Endodermal cell (in vitro differentiated cells): ENCODE measurements at regions not wholly inside any gene's neighbourhood (a gene's known extent, or its start where the extent isn't known, plus 50 kb on each side); places are given as distances from the start of the nearest gene placed in this dataset.

Source experiments
- DNase-seq: peaks from one replicate; pipeline ENCODE4 v3.0.0-alpha.2; 2017
- H3K27ac ChIP-seq: 2 replicates; pipeline ENCODE4 v1.5.1; 2013; ENCODE audit warnings: mild to moderate bottlenecking, low read depth, low read length, moderate library complexity
- H3K27me3 ChIP-seq: 2 replicates; pipeline ENCODE4 v1.6.1; 2013; ENCODE audit warnings: mild to moderate bottlenecking, low read length, moderate library complexity; ENCODE audit not compliant: insufficient read depth, control insufficient read depth, poor library complexity, severe bottlenecking
- H3K36me3 ChIP-seq: 2 replicates; pipeline ENCODE4 v1.7.0; 2013; ENCODE audit warnings: mild to moderate bottlenecking, low read length, moderate library complexity; ENCODE audit not compliant: control insufficient read depth, insufficient read depth
- H3K4me1 ChIP-seq: one replicate; pipeline ENCODE4 v1.7.0; 2013; ENCODE audit warnings: low read length; ENCODE audit not compliant: control insufficient read depth, insufficient read depth
- H3K4me3 ChIP-seq: 2 replicates; pipeline ENCODE4 v1.5.1; 2013; ENCODE audit warnings: mild to moderate bottlenecking, low read length, moderate library complexity
- H3K9ac ChIP-seq: 2 replicates; pipeline ENCODE4 v1.6.1; 2013; ENCODE audit warnings: mild to moderate bottlenecking, low read length, moderate library complexity; ENCODE audit not compliant: poor library complexity, severe bottlenecking; ENCODE audit errors: extremely low read depth
- H3K9me3 ChIP-seq: 2 replicates; pipeline ENCODE4 v1.6.1; 2013; ENCODE audit warnings: mild to moderate bottlenecking, low read length, moderate library complexity; ENCODE audit not compliant: control insufficient read depth
- H3K27ac Mint-ChIP-seq: 2 replicates; pipeline ENCODE4 v1.8.0; 2020; ENCODE audit warnings: mixed read lengths
- H3K27me3 Mint-ChIP-seq: 2 replicates; pipeline ENCODE4 v1.8.0; 2021; ENCODE audit warnings: mild to moderate bottlenecking, mixed read lengths; ENCODE audit not compliant: insufficient read depth
- H3K36me3 Mint-ChIP-seq: 2 replicates; pipeline ENCODE4 v1.8.0; 2020; ENCODE audit warnings: low read depth, mixed read lengths
- H3K4me1 Mint-ChIP-seq: 2 replicates; pipeline ENCODE4 v1.8.0; 2020; ENCODE audit warnings: mixed read lengths
- H3K4me3 Mint-ChIP-seq: 2 replicates; pipeline ENCODE4 v1.8.0; 2020; ENCODE audit warnings: mild to moderate bottlenecking, moderate library complexity, mixed read lengths
- H3K9me3 Mint-ChIP-seq: 2 replicates; pipeline ENCODE4 v1.8.0; 2020; ENCODE audit warnings: mild to moderate bottlenecking, mixed read lengths
- WGBS, 2 experiments: methylation state at CpG; one replicate each; pipeline versions ENCODE4 v1.1.5 to v1.1.7; 2013; ENCODE audit warnings: missing lambda C conversion rate in 2 of 2, mixed read lengths in 1 of 2; ENCODE audit not compliant: insufficient coverage in 1 of 2, insufficient read length in 1 of 2; 5-methylcytosine and 5-hydroxymethylcytosine counted together
- TF ChIP-seq, protein P1 (sequence below): fragments of 200-600 bp; sonication (generic); conservative IDR thresholded peaks from 2 replicates; pipeline ENCODE4 v1.5.0; 2021; ENCODE audit warnings: antibody characterized with exemption, mild to moderate bottlenecking

GRCh38 chr6:77034161-77034560, 429.1 kb downstream of the HTR1B start:
- Mint-ChIP-seq H3K27ac (no peak overlapping the region), H3K36me3 (peaks cover 13% of the 10 kb centered on the region), H3K4me3 (no peak overlapping the region), H3K9me3 (peaks cover 17% of the 10 kb centered on the region), H3K27me3 (no peaks in the 10 kb centered on the region), H3K4me1 (peaks cover 7% of the 10 kb centered on the region)
- no peaks in the 10 kb centered on the region for H3K9me3 ChIP-seq
- H3K27me3 ChIP-seq = no peaks in the 10 kb centered on the region
- no peak overlapping the region for H3K9ac ChIP-seq
- no peaks in the 10 kb centered on the region for H3K4me1 ChIP-seq
- no peak overlapping the region for H3K4me3 ChIP-seq
- WGBS, 2 experiments = 20 to 57% methylated on average over 1 to 5 of the region's 5 CpGs
- no peaks in the 10 kb centered on the region for H3K36me3 ChIP-seq
- no peak overlapping the region for H3K27ac ChIP-seq
- DNase-seq = peak; percentile 73
- TF ChIP-seq, protein P1, sequence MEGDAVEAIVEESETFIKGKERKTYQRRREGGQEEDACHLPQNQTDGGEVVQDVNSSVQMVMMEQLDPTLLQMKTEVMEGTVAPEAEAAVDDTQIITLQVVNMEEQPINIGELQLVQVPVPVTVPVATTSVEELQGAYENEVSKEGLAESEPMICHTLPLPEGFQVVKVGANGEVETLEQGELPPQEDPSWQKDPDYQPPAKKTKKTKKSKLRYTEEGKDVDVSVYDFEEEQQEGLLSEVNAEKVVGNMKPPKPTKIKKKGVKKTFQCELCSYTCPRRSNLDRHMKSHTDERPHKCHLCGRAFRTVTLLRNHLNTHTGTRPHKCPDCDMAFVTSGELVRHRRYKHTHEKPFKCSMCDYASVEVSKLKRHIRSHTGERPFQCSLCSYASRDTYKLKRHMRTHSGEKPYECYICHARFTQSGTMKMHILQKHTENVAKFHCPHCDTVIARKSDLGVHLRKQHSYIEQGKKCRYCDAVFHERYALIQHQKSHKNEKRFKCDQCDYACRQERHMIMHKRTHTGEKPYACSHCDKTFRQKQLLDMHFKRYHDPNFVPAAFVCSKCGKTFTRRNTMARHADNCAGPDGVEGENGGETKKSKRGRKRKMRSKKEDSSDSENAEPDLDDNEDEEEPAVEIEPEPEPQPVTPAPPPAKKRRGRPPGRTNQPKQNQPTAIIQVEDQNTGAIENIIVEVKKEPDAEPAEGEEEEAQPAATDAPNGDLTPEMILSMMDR = no peak

- no peaks in the 10 kb centered on the region for H3K4me1 ChIP-seq
- H3K27me3 ChIP-seq = no peaks in the 10 kb centered on the region
- H3K36me3 ChIP-seq = no peaks in the 10 kb centered on the region
- H3K4me1 Mint-ChIP-seq = peaks cover 7% of the 10 kb centered on the region
- H3K27ac ChIP-seq = no peak overlapping the region
- H3K4me3 ChIP-seq = no peak overlapping the region
- TF ChIP-seq, protein P1 = no peak
- H3K9me3 Mint-ChIP-seq = no peaks in the 10 kb centered on the region
- WGBS, 2 experiments = 90 to 100% methylated on average over 6 to 7 of the region's 7 CpGs
- no peaks in the 10 kb centered on the region for H3K36me3 Mint-ChIP-seq
- H3K27me3 Mint-ChIP-seq = no peaks in the 10 kb centered on the region
- no peaks in the 10 kb centered on the region for H3K9me3 ChIP-seq
- no peak for DNase-seq
- H3K4me3 Mint-ChIP-seq = no peak overlapping the region
- no peak overlapping the region for H3K9ac ChIP-seq
- H3K27ac Mint-ChIP-seq = no peak overlapping the region
Observed at GRCh38 chr6:77030929-77031674, 432.2 kb downstream of the HTR1B start.

GRCh38 chr6:77026341-77026740, 436.9 kb downstream of the HTR1B start:
- H3K9me3 ChIP-seq = no peaks in the 10 kb centered on the region
- Mint-ChIP-seq H3K4me1 (no peaks in the 10 kb centered on the region), H3K36me3 (no peaks in the 10 kb centered on the region), H3K4me3 (no peak overlapping the region), H3K9me3 (no peaks in the 10 kb centered on the region), H3K27me3 (no peaks in the 10 kb centered on the region), H3K27ac (no peak overlapping the region)
- TF ChIP-seq, protein P1 = no peak
- H3K4me1 ChIP-seq = no peaks in the 10 kb centered on the region
- H3K27me3 ChIP-seq = no peaks in the 10 kb centered on the region
- WGBS, 2 experiments = 96% methylated on average over 2 of the region's 2 CpGs; no CpG with 5 or more reads in 1 of the 2 experiments
- no peak overlapping the region for H3K27ac ChIP-seq
- H3K4me3 ChIP-seq = no peak overlapping the region
- no peak overlapping the region for H3K9ac ChIP-seq
- DNase-seq = no peak
- no peaks in the 10 kb centered on the region for H3K36me3 ChIP-seq
